K562 (cell line): ENCODE measurements at regions not wholly inside any gene's neighbourhood (a gene's known extent, or its start where the extent isn't known, plus 50 kb on each side); places are given as distances from the start of the nearest gene placed in this dataset.

ENCODE experiments used
- ATAC-seq: fragments of 200-7000 bp; cut with Tn5 transposase; 3 replicates; pipeline ENCODE4 v1.9.1; 2020; ENCODE audit warnings: moderate library complexity
- BruUV-seq: library from RNA; stranded (reverse); fragments of 400-500 nt; replicated peaks from 2 replicates; lab custom pipeline; 2021; lab: Mats Ljungman, UMichigan
- CTCF ChIA-PET: fragments of 300-600 bp; formaldehyde crosslinking; extraction: SDS; loops from one replicate; lab custom pipeline; 2021; ENCODE audit warnings: low intra/inter-chr PET ratio; lab: Yijun Ruan, JAX
- POLR2A ChIA-PET: fragments of 300-600, 350-650 bp; sonication (Branson Sonifier 250); formaldehyde crosslinking; extraction: SDS; loops from one replicate; lab custom pipeline; 2021; ENCODE audit warnings: antibody characterized with exemption, inconsistent platforms; lab: Yijun Ruan, JAX
- DNase-seq, 4 experiments: peaks; one replicate each; pipeline versions ENCODE4 v3.0.0 to v3.0.0-alpha.2; 2011 to 2018; ENCODE audit warnings: low spot score in 3 of 4, mixed read lengths in 3 of 4; ENCODE audit errors: extremely low read depth in 1 of 4
- FAIRE-seq: peaks from 2 replicates; lab custom pipeline; 2011; peaks lifted over from hg19 to GRCh38; lab: Jason Lieb, UNC
- H2AFZ ChIP-seq: 2 replicates; pipeline ENCODE4 v1.6.0; 2011; ENCODE audit warnings: low read depth, low read length, control low read depth, inconsistent platforms
- H3K27ac ChIP-seq: fragments of 200-600 bp; 3 replicates; pipeline ENCODE4 v1.8.0; 2011; ENCODE audit warnings: low read depth, mild to moderate bottlenecking, control low read depth, inconsistent platforms, low read length, moderate library complexity, mixed read lengths; ENCODE audit errors: extremely low read depth
- H3K27me3 ChIP-seq, 2 experiments: fragments of 300-600 bp in 1 of 2; 2 replicates in 1 of 2; 3 replicates in 1 of 2; pipeline versions ENCODE4 v1.6.0 to v1.8.0; 2011; ENCODE audit warnings: inconsistent platforms in 2 of 2, low read length in 2 of 2, mild to moderate bottlenecking in 1 of 2, mixed read lengths in 1 of 2, moderate library complexity in 1 of 2; ENCODE audit not compliant: control insufficient read depth in 2 of 2, insufficient read depth in 2 of 2
- H3K36me3 ChIP-seq: fragments of 300-600 bp; 3 replicates; pipeline ENCODE4 v1.8.0; 2011; ENCODE audit warnings: mild to moderate bottlenecking, low read length, inconsistent platforms; ENCODE audit not compliant: control insufficient read depth, insufficient read depth
- H3K4me1 ChIP-seq, 2 experiments: fragments of 200-600 bp in 1 of 2; replicated peaks in 1 of 2; 2 replicates in 1 of 2; 3 replicates in 1 of 2; pipeline versions ENCODE4 v1.5.1 to v1.8.0; 2011; ENCODE audit warnings: inconsistent platforms in 2 of 2, low read length in 2 of 2, mild to moderate bottlenecking in 1 of 2, mixed read lengths in 1 of 2, moderate library complexity in 1 of 2; ENCODE audit not compliant: control insufficient read depth in 2 of 2, insufficient read depth in 2 of 2
- H3K4me2 ChIP-seq: 2 replicates; pipeline ENCODE4 v1.6.1; 2011; ENCODE audit warnings: low read length, control low read depth, inconsistent platforms, mixed read lengths; ENCODE audit not compliant: insufficient read depth
- H3K4me3 ChIP-seq: fragments of 200-600 bp; sonication (generic), shearing (Covaris generic); 2 replicates; pipeline ENCODE4 v1.5.1; 2016; ENCODE audit warnings: control low read depth, inconsistent platforms
- H3K79me2 ChIP-seq: fragments of 200-600 bp; 3 replicates; pipeline ENCODE4 v1.8.0; 2011; ENCODE audit warnings: low read length, inconsistent platforms; ENCODE audit not compliant: control insufficient read depth, insufficient read depth
- H3K9ac ChIP-seq, 2 experiments: 2 replicates each; pipeline versions ENCODE4 v1.6.0 to v1.6.1; 2011; ENCODE audit warnings: low read depth in 2 of 2, low read length in 2 of 2, control low read depth in 1 of 2, inconsistent platforms in 1 of 2, mild to moderate bottlenecking in 1 of 2, mixed read lengths in 1 of 2; ENCODE audit not compliant: insufficient read depth in 1 of 2
- H3K9me1 ChIP-seq: one replicate; pipeline ENCODE4 v1.6.0; 2011; ENCODE audit warnings: inconsistent platforms, mild to moderate bottlenecking, low read length, moderate library complexity; ENCODE audit not compliant: control insufficient read depth, insufficient read depth
- H3K9me3 ChIP-seq: replicated peaks from 2 replicates; pipeline ENCODE4 v1.5.1; 2011; ENCODE audit warnings: low read depth, low read length, inconsistent platforms; ENCODE audit not compliant: control insufficient read depth, insufficient read depth
- H4K20me1 ChIP-seq: replicated peaks from 2 replicates; pipeline ENCODE4 v1.6.1; 2011; ENCODE audit warnings: low read length, inconsistent platforms, mixed read lengths; ENCODE audit not compliant: control insufficient read depth, insufficient read depth
- C11orf30 ChIP-seq: fragments of 450-650 bp; IDR thresholded peaks from 2 replicates; pipeline ENCODE4 v1.6.1; 2016; ENCODE audit warnings: low read depth, mild to moderate bottlenecking
- CREB1 ChIP-seq, 2 experiments: sonication (generic) in 1 of 2; formaldehyde crosslinking in 1 of 2; IDR thresholded peaks; 2 replicates each; pipeline versions ENCODE4 v1.6.1 to v1.8.0; 2012 to 2022; ENCODE audit warnings: inconsistent platforms in 1 of 2, mild to moderate bottlenecking in 1 of 2, missing genetic modification reagents in 1 of 2, moderate library complexity in 1 of 2
- E2F8 ChIP-seq: fragments of 450-650 bp; IDR thresholded peaks from 2 replicates; pipeline ENCODE4 v1.7.1; 2018; ENCODE audit warnings: mild to moderate bottlenecking, low read depth; ENCODE audit not compliant: partially characterized antibody
- KLF10 ChIP-seq: fragments of 250-450 bp; sonication (Bioruptor Pico); IDR thresholded peaks from 2 replicates; pipeline ENCODE4 v1.6.1; 2021; ENCODE audit warnings: matching md5 sums
- KLF13 ChIP-seq: fragments of 450-650 bp; IDR thresholded peaks from 2 replicates; pipeline ENCODE4 v1.6.1; 2016; ENCODE audit warnings: missing genetic modification characterization, low read depth, mild to moderate bottlenecking, missing compliant biosample characterization, moderate library complexity, borderline replicate concordance
- NFATC3 ChIP-seq: fragments of 450-650 bp; IDR thresholded peaks from 2 replicates; pipeline ENCODE4 v1.6.1; 2017; ENCODE audit warnings: mild to moderate bottlenecking
- RBM15 ChIP-seq: fragments of 200-400 bp; formaldehyde crosslinking; IDR thresholded peaks from 2 replicates; pipeline ENCODE4 v1.6.1; 2018; ENCODE audit warnings: mild to moderate bottlenecking, low read length, moderate library complexity; ENCODE audit not compliant: insufficient read depth
- ZBTB7A ChIP-seq: IDR thresholded peaks from 2 replicates; pipeline ENCODE4 v1.6.1; 2011; ENCODE audit warnings: low read depth, mild to moderate bottlenecking, low read length, moderate library complexity, borderline replicate concordance; ENCODE audit not compliant: control insufficient read depth
- ZHX1 ChIP-seq: fragments of 150-350 bp; conservative IDR thresholded peaks from 2 replicates; pipeline ENCODE4 v1.6.1; 2014; ENCODE audit warnings: low read length
- ZNF124 ChIP-seq: sonication (generic); formaldehyde crosslinking; IDR thresholded peaks from 2 replicates; pipeline ENCODE4 v1.8.1; 2022; ENCODE audit warnings: missing genetic modification reagents
- WGBS: fragments of 100-300 bp; shearing (Covaris generic); methylation state at CpG from one replicate; pipeline ENCODE4 v1.1.6; 2016; ENCODE audit warnings: low coverage, mixed read lengths; ENCODE audit not compliant: insufficient coverage; ENCODE audit errors: missing lambda C conversion rate; 5-methylcytosine and 5-hydroxymethylcytosine counted together
- in situ Hi-C: fragments of 300-500 bp; cut with MboI; formaldehyde crosslinking; loops from 4 replicates; pipeline ENCODE4 v1.15.0; 2018; ENCODE audit warnings: inconsistent platforms, mixed read lengths
- intact Hi-C: fragments of 100-400 bp; cut with micrococcal nuclease; formaldehyde crosslinking; loops from 2 replicates; pipeline ENCODE4 v1.14.2; 2022
- TF ChIP-seq, protein P1 (sequence below): fragments of 450-650 bp; IDR thresholded peaks from 2 replicates; pipeline ENCODE4 v1.6.1; 2018; ENCODE audit not compliant: partially characterized antibody
- TF ChIP-seq, protein P2 (sequence below): fragments of 450-650 bp; formaldehyde crosslinking; IDR thresholded peaks from 2 replicates; pipeline ENCODE4 v1.4.0; 2020; ENCODE audit warnings: mild to moderate bottlenecking

DNA sequence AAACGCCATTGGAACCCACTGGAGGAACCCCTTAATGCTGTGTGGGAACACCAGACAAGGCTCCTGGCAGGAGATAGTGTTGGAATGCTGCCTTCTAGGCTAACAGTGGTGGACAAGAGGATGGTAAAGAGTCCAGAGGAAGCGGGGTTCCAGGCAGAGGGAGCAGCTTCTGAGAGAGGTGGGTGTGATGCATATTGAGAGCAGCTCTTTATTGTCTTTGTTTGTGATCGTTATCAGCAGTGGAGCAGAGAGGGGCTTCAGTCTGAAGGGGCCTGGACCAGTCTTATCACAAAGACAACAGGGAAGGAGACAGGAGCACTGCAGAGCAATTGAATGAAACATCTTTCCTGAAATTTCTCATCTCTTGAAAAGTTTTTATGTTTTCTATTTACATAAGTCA, 106.8 kb upstream of the PLET1 start:
- Histone ChIP-seq H3K9ac (no peak overlapping the region), H3K9me1 (no peaks in the 10 kb centered on the region), H4K20me1 (no peaks in the 10 kb centered on the region; the same call in 1 of the 2 replicates), H3K27me3 (peaks cover 0 to 22% of the 10 kb centered on the region in 2 experiments; a peak in 3 of 5 replicates), H2AFZ (no peak overlapping the region), H3K4me3 (no peak overlapping the region), H3K36me3 (no peaks in the 10 kb centered on the region), H3K4me1 (peaks cover 0 to 8% of the 10 kb centered on the region in 2 experiments; a peak in 1 of 5 replicates), H3K9me3 (no peaks in the 10 kb centered on the region), H3K79me2 (no peaks in the 10 kb centered on the region), H3K27ac (no peak overlapping the region), H3K4me2 (no peak overlapping the region)
- POLR2A ChIA-PET, result interaction anchor here (0.7 kb wide), 1 partner anchor 183 kb away, joined by 3 read pairs; no protein-coding TSS in a partner anchor
- no TSS peak for BruUV-seq
- intact Hi-C loops (no loop called here), in situ Hi-C loops (no loop called here)
- no peak for FAIRE-seq
- CTCF ChIA-PET, result no interaction called here
- 0% methylated on average over 3 of the region's 3 CpGs for WGBS
- no peak for ATAC-seq
- DNase-seq, result no peak
- TF ChIP-seq, protein P1, sequence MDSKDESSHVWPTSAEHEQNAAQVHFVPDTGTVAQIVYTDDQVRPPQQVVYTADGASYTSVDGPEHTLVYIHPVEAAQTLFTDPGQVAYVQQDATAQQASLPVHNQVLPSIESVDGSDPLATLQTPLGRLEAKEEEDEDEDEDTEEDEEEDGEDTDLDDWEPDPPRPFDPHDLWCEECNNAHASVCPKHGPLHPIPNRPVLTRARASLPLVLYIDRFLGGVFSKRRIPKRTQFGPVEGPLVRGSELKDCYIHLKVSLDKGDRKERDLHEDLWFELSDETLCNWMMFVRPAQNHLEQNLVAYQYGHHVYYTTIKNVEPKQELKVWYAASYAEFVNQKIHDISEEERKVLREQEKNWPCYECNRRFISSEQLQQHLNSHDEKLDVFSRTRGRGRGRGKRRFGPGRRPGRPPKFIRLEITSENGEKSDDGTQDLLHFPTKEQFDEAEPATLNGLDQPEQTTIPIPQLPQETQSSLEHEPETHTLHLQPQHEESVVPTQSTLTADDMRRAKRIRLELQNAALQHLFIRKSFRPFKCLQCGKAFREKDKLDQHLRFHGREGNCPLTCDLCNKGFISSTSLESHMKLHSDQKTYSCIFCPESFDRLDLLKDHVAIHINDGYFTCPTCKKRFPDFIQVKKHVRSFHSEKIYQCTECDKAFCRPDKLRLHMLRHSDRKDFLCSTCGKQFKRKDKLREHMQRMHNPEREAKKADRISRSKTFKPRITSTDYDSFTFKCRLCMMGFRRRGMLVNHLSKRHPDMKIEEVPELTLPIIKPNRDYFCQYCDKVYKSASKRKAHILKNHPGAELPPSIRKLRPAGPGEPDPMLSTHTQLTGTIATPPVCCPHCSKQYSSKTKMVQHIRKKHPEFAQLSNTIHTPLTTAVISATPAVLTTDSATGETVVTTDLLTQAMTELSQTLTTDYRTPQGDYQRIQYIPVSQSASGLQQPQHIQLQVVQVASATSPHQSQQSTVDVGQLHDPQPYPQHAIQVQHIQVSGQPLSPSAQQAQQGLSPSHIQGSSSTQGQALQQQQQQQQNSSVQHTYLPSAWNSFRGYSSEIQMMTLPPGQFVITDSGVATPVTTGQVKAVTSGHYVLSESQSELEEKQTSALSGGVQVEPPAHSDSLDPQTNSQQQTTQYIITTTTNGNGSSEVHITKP, result no peak
- TF ChIP-seq C11orf30 (no peak), RBM15 (no peak), CREB1 (IDR thresholded peaks at IDR 0.05) (no peak), CREB1 (CRISPR knock-in tag; IDR thresholded peaks at IDR 0.05) (no peak), ZBTB7A (no peak), E2F8 (no peak), KLF13 (tag) (no peak), NFATC3 (no peak), ZHX1 (no peak), KLF10 (CRISPR knock-in tag) (no peak), ZNF124 (CRISPR knock-in tag) (no peak)
- TF ChIP-seq, protein P2, sequence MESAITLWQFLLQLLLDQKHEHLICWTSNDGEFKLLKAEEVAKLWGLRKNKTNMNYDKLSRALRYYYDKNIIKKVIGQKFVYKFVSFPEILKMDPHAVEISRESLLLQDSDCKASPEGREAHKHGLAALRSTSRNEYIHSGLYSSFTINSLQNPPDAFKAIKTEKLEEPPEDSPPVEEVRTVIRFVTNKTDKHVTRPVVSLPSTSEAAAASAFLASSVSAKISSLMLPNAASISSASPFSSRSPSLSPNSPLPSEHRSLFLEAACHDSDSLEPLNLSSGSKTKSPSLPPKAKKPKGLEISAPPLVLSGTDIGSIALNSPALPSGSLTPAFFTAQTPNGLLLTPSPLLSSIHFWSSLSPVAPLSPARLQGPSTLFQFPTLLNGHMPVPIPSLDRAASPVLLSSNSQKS (CRISPR knock-in tag), result no peak
